GM18858 (cell line): ENCODE measurements at regions not wholly inside any gene's neighbourhood (a gene's known extent, or its start where the extent isn't known, plus 50 kb on each side); places are given as distances from the start of the nearest gene placed in this dataset.

Experiments used
- ATAC-seq: cut with Tn5 transposase; IDR thresholded peaks from one replicate; pipeline ENCODE4 v1.9.1; 2021; ENCODE audit not compliant: unreplicated experiment

DNA sequence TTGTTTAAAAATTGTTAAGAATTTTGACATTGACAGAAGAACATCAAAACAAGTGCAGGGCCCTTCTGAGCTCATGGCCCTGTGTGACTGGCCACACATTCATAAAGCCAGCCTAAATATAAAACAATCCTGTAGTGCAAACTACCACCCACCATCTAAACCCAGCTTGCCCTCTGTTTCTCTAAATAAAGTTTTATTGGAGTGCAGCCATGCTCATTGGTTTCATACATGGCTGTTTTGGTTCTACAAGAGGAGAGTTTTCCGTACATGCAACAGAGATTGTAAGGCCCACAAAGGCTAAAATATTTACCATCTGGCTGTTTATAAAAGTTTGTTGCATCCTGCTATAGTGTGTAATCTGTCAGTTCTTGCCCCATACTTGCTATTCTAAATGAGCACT lies 54.6 kb upstream of the TRIM24 start:
- ATAC-seq, result no peak

DNA sequence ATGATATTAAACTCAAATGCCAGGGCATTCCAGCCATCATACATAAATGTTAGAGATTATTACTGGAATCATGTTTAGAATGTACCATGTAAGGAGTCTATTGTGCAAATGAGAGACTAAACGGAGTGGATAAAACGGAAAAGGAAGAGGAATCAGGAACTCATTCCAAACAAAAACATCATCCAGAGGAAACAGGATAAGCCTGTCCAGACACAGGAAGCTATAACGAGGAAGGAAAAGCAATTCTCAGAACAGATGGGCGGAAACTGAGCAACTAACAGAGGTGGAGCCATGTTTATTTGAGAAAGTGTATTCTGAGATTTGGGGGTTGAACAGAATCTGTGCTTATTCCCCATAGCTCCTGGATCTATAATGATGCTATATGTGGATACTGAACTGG lies 52.3 kb upstream of the TRIM24 start:
- ATAC-seq, result no peak
